Suprapubic skin (tissue), 4 donors: ENCODE measurements at regions not wholly inside any gene's neighbourhood (a gene's known extent, or its start where the extent isn't known, plus 50 kb on each side); places are given as distances from the start of the nearest gene placed in this dataset.

ENCODE experiments used
- DNase-seq, 2 donors: peaks; one replicate each; pipeline ENCODE4 v3.0.0-alpha.2; 2019; ENCODE audit warnings: low spot score in 2 of 2
- H3K27ac ChIP-seq: fragments of 200-600 bp; sonication (generic); one replicate; pipeline ENCODE4 v1.5.1; 2019
- H3K27me3 ChIP-seq: fragments of 200-600 bp; sonication (generic); one replicate; pipeline ENCODE4 v1.5.1; 2019
- H3K36me3 ChIP-seq: fragments of 200-600 bp; sonication (generic); one replicate; pipeline ENCODE4 v1.5.1; 2019
- H3K4me1 ChIP-seq: fragments of 200-600 bp; sonication (generic); one replicate; pipeline ENCODE4 v1.5.1; 2019
- H3K4me3 ChIP-seq: fragments of 200-600 bp; sonication (generic); one replicate; pipeline ENCODE4 v1.5.1; 2019; ENCODE audit warnings: mild to moderate bottlenecking
- H3K9me3 ChIP-seq: fragments of 200-600 bp; sonication (generic); one replicate; pipeline ENCODE4 v1.5.1; 2019
- EP300 ChIP-seq: sonication (generic); formaldehyde crosslinking; IDR thresholded peaks from one replicate; pipeline ENCODE4 v1.6.1; 2017; ENCODE audit warnings: antibody characterized with exemption
- POLR2A ChIP-seq, 2 donors: fragments of 450-650 bp; IDR thresholded peaks; one replicate each; pipeline ENCODE4 v1.6.1; 2017; ENCODE audit warnings: antibody characterized with exemption in 2 of 2, mild to moderate bottlenecking in 2 of 2, moderate library complexity in 2 of 2
- POLR2AphosphoS5 ChIP-seq, 3 donors: sonication (generic); formaldehyde crosslinking; IDR thresholded peaks; one replicate each; pipeline ENCODE4 v1.6.1; 2017; ENCODE audit warnings: antibody characterized with exemption in 3 of 3
- WGBS: methylation state at CpG from one replicate; pipeline ENCODE4 v1.1.5; 2018; 5-methylcytosine and 5-hydroxymethylcytosine counted together
- TF ChIP-seq, protein P1 (sequence below), 2 donors: fragments of 200-600 bp in 1 of 2; fragments of 450-650 bp in 1 of 2; sonication (generic) in 1 of 2; IDR thresholded peaks; one replicate each; pipeline ENCODE4 v1.5.1; 2016 to 2019; ENCODE audit warnings: antibody characterized with exemption in 2 of 2, mild to moderate bottlenecking in 1 of 2, moderate library complexity in 1 of 2

GRCh38 chr5:133665571-133665970 is 53.2 kb upstream of the FSTL4 start:
- no peak for DNase-seq
- Histone ChIP-seq H3K36me3 (no peaks in the 10 kb centered on the region), H3K27ac (no peak overlapping the region), H3K4me3 (no peak overlapping the region), H3K27me3 (no peaks in the 10 kb centered on the region), H3K4me1 (no peaks in the 10 kb centered on the region), H3K9me3 (no peaks in the 10 kb centered on the region)
- no peak for TF ChIP-seq POLR2AphosphoS5 (IDR thresholded peaks at IDR 0.05)
- no peak for TF ChIP-seq EP300
- no peak for TF ChIP-seq POLR2A (IDR thresholded peaks at IDR 0.05)
- TF ChIP-seq, protein P1, sequence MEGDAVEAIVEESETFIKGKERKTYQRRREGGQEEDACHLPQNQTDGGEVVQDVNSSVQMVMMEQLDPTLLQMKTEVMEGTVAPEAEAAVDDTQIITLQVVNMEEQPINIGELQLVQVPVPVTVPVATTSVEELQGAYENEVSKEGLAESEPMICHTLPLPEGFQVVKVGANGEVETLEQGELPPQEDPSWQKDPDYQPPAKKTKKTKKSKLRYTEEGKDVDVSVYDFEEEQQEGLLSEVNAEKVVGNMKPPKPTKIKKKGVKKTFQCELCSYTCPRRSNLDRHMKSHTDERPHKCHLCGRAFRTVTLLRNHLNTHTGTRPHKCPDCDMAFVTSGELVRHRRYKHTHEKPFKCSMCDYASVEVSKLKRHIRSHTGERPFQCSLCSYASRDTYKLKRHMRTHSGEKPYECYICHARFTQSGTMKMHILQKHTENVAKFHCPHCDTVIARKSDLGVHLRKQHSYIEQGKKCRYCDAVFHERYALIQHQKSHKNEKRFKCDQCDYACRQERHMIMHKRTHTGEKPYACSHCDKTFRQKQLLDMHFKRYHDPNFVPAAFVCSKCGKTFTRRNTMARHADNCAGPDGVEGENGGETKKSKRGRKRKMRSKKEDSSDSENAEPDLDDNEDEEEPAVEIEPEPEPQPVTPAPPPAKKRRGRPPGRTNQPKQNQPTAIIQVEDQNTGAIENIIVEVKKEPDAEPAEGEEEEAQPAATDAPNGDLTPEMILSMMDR (IDR thresholded peaks at IDR 0.05): no peak
- 70% methylated on average over 3 of the region's 3 CpGs for WGBS

DNA sequence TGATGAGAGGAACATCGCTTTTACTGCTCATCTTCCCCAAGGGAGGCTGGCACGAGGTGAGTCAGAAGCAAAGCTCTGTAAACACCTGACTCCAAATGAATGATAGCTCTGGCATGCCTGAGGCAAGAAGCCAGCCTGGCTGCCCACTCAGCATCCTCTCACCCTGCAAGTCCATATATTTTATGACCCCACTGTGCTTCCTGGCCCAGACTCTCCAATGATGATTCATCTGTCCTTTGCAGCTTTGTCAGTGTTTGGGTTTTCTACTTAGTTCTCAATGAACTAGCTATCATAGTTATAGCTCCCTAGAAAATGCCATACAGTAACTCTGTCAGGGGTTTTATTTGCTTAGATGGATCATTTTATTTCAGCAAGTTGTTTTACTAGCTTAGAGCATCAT is 52.1 kb upstream of the FSTL4 start:
- Histone ChIP-seq H3K36me3 (no peaks in the 10 kb centered on the region), H3K27ac (no peak overlapping the region), H3K9me3 (no peaks in the 10 kb centered on the region), H3K4me3 (no peak overlapping the region), H3K27me3 (no peaks in the 10 kb centered on the region), H3K4me1 (no peaks in the 10 kb centered on the region)
- DNase-seq: no peak
- TF ChIP-seq POLR2AphosphoS5 (IDR thresholded peaks at IDR 0.05): no peak
- no peak for TF ChIP-seq POLR2A (IDR thresholded peaks at IDR 0.05)
- TF ChIP-seq, protein P1 (IDR thresholded peaks at IDR 0.05): no peak
- no peak for TF ChIP-seq EP300
- 83% methylated on average over 2 of the region's 2 CpGs for WGBS

- Histone ChIP-seq H3K9me3 (no peaks in the 10 kb centered on the region), H3K4me1 (no peaks in the 10 kb centered on the region), H3K27ac (no peak overlapping the region), H3K27me3 (no peaks in the 10 kb centered on the region), H3K4me3 (no peak overlapping the region), H3K36me3 (no peaks in the 10 kb centered on the region)
- TF ChIP-seq, protein P1 (IDR thresholded peaks at IDR 0.05): no peak
- no peak for DNase-seq
- 65% methylated on average over 6 of the region's 7 CpGs for WGBS
Measured at GRCh38 chr5:133663397-133664054, 51.2 kb upstream of the FSTL4 start.

DNA sequence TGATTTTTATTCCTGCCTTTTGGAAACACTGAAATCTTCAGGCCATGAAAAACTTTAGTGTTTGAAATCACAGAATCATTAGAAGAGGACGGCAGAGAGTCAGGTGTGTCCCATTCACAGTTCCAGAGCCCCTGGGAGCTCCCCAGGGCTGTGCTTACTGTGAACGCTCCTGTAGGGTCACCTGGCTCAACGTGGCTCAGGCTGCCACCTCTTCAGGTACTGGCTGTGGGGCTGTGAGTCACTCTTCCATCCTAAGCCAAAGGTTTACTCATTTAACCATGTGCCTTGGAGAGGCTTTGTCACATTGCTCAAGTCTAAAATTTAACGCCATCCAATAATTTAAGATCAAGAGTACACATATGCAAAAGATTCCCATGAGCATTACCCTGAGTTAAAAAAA is 50.2 kb upstream of the FSTL4 start:
- 34% methylated on average over 4 of the region's 4 CpGs for WGBS
- Histone ChIP-seq H3K9me3 (no peaks in the 10 kb centered on the region), H3K36me3 (no peaks in the 10 kb centered on the region), H3K27ac (no peak overlapping the region), H3K4me1 (no peaks in the 10 kb centered on the region), H3K27me3 (no peaks in the 10 kb centered on the region), H3K4me3 (no peak overlapping the region)
- no peak for DNase-seq
- no peak for TF ChIP-seq EP300
- no peak for TF ChIP-seq POLR2AphosphoS5 (IDR thresholded peaks at IDR 0.05)
- TF ChIP-seq POLR2A (IDR thresholded peaks at IDR 0.05): no peak
- TF ChIP-seq, protein P1 (IDR thresholded peaks at IDR 0.05): no peak
